Astrocyte (in vitro differentiated cells and primary cell): ENCODE measurements at regions not wholly inside any gene's neighbourhood (a gene's known extent, or its start where the extent isn't known, plus 50 kb on each side); places are given as distances from the start of the nearest gene placed in this dataset.

Source experiments
- DNase-seq: peaks from one replicate; pipeline ENCODE4 v3.0.0-alpha.2; 2010; ENCODE audit warnings: low read depth
- FAIRE-seq: peaks from 2 replicates; lab custom pipeline; 2011; peaks lifted over from hg19 to GRCh38; lab: Jason Lieb, UNC
- H2AFZ ChIP-seq: 2 replicates; pipeline ENCODE4 v1.6.0; 2012; ENCODE audit warnings: low read depth, low read length, inconsistent platforms
- H3K27ac ChIP-seq: 2 replicates; pipeline ENCODE4 v1.5.1; 2011; ENCODE audit warnings: low read depth, low read length, inconsistent platforms
- H3K27me3 ChIP-seq: 2 replicates; pipeline ENCODE4 v1.6.0; 2011; ENCODE audit warnings: low read length, inconsistent platforms; ENCODE audit not compliant: insufficient read depth
- H3K36me3 ChIP-seq: 2 replicates; pipeline ENCODE4 v1.5.1; 2011; ENCODE audit warnings: low read length, inconsistent platforms; ENCODE audit not compliant: insufficient read depth
- H3K4me1 ChIP-seq: 2 replicates; pipeline ENCODE4 v1.5.1; 2011; ENCODE audit warnings: low read length, inconsistent platforms; ENCODE audit not compliant: insufficient read depth
- H3K4me2 ChIP-seq: 2 replicates; pipeline ENCODE4 v1.6.0; 2012; ENCODE audit warnings: low read length, inconsistent platforms
- H3K4me3 ChIP-seq: 2 replicates; pipeline ENCODE4 v1.5.1; 2011; ENCODE audit warnings: low read depth, mild to moderate bottlenecking, low read length, inconsistent platforms; ENCODE audit not compliant: insufficient read depth
- H3K79me2 ChIP-seq: 2 replicates; pipeline ENCODE4 v1.6.0; 2012; ENCODE audit warnings: mild to moderate bottlenecking, low read length, inconsistent platforms; ENCODE audit not compliant: insufficient read depth
- H3K9ac ChIP-seq: 2 replicates; pipeline ENCODE4 v1.6.0; 2012; ENCODE audit warnings: mild to moderate bottlenecking, low read length, inconsistent platforms
- H3K9me3 ChIP-seq: 2 replicates; pipeline ENCODE4 v1.5.1; 2012; ENCODE audit warnings: low read depth, mild to moderate bottlenecking, low read length, inconsistent platforms; ENCODE audit not compliant: insufficient read depth
- H4K20me1 ChIP-seq: 2 replicates; pipeline ENCODE4 v1.6.0; 2012; ENCODE audit warnings: low read length, inconsistent platforms; ENCODE audit not compliant: insufficient read depth
- H3K27ac Mint-ChIP-seq: one replicate; pipeline ENCODE4 v1.8.0; 2021; ENCODE audit warnings: mild to moderate bottlenecking, mixed read lengths; ENCODE audit not compliant: unreplicated experiment
- H3K27me3 Mint-ChIP-seq: one replicate; pipeline ENCODE4 v1.8.0; 2021; ENCODE audit warnings: low read depth, mixed read lengths; ENCODE audit not compliant: unreplicated experiment
- H3K36me3 Mint-ChIP-seq: one replicate; pipeline ENCODE4 v1.8.0; 2021; ENCODE audit warnings: low read depth, mixed read lengths; ENCODE audit not compliant: unreplicated experiment
- H3K4me1 Mint-ChIP-seq: one replicate; pipeline ENCODE4 v1.8.0; 2021; ENCODE audit warnings: low read depth, mixed read lengths; ENCODE audit not compliant: unreplicated experiment
- H3K4me3 Mint-ChIP-seq: one replicate; pipeline ENCODE4 v1.8.0; 2021; ENCODE audit warnings: mild to moderate bottlenecking, moderate library complexity, mixed read lengths; ENCODE audit not compliant: unreplicated experiment
- H3K9me3 Mint-ChIP-seq: one replicate; pipeline ENCODE4 v1.8.0; 2021; ENCODE audit warnings: mild to moderate bottlenecking, mixed read lengths; ENCODE audit not compliant: unreplicated experiment
- CTCF ChIP-seq: IDR thresholded peaks from 2 replicates; pipeline ENCODE4 v1.5.1; 2011; ENCODE audit warnings: low read depth, mild to moderate bottlenecking, inconsistent platforms, low read length, moderate library complexity; ENCODE audit not compliant: insufficient read depth
- EZH2 ChIP-seq: IDR thresholded peaks from 2 replicates; pipeline ENCODE4 v1.6.1; 2012; ENCODE audit warnings: mild to moderate bottlenecking, low read length, inconsistent platforms; ENCODE audit not compliant: insufficient read depth

DNA sequence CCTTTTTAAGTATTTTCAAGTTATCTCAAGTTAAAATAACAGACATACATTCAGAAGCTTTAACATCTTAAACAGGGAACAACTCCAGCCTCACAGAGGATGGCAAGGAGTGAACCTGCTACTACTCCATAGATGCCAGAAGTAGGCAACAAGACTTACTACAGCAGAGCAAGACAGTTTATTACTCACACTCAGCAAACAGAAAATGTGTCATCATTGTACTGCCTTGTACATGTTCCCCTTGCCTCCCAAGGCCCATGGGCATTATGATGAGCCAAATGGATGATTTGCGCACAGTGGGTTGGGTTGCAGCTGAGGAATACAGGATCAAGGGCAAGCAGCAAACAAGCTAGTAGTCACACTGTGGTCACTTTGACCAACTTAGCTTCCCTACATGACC is 80.6 kb upstream of the VRK2 start:
- TF ChIP-seq EZH2 (no peak), CTCF (no peak)
- Histone ChIP-seq H3K9ac (no peak overlapping the region), H4K20me1 (no peaks in the 10 kb centered on the region), H3K4me1 (no peaks in the 10 kb centered on the region), H3K27ac (no peak overlapping the region), H2AFZ (no peak overlapping the region), H3K4me2 (no peak overlapping the region), H3K27me3 (no peaks in the 10 kb centered on the region), H3K79me2 (no peaks in the 10 kb centered on the region), H3K36me3 (no peaks in the 10 kb centered on the region), H3K9me3 (no peaks in the 10 kb centered on the region), H3K4me3 (no peak overlapping the region)
- DNase-seq (no peak), FAIRE-seq (no peak)
- Mint-ChIP-seq H3K27me3 (no peaks in the 10 kb centered on the region), H3K27ac (no peak overlapping the region), H3K36me3 (no peaks in the 10 kb centered on the region), H3K4me3 (no peak overlapping the region), H3K9me3 (no peaks in the 10 kb centered on the region), H3K4me1 (no peaks in the 10 kb centered on the region)

DNA sequence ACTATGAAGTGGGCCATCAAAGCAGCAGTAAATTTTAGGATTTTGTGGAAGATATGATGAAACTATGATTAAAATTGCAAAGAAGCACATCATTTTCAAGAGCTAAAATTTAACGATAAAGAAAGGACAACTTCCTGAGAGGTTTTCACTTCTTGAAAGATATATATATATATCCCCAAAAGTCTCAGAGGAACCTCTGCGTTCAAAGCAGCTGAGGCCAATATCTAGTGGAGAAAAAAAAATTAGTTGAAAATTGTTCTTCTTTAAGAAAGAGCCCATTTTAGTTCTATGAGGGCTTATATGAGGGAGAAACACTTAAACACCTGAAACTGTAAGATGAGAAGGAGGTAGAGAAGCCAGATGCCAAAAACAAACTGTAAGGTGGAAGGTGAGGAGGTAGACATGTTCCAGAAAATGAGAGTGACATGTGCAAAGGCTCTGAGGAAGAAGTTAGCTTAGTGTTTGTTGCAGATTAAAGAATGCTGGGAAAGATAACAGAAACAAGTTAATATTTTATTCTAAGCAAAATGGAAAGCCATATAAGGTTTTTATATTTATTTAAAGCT is 72.9 kb upstream of the VRK2 start:
- Mint-ChIP-seq H3K9me3 (no peaks in the 10 kb centered on the region), H3K27ac (no peak overlapping the region), H3K27me3 (no peaks in the 10 kb centered on the region), H3K4me1 (no peaks in the 10 kb centered on the region), H3K4me3 (no peak overlapping the region), H3K36me3 (no peaks in the 10 kb centered on the region)
- Histone ChIP-seq H3K9me3 (no peaks in the 10 kb centered on the region), H4K20me1 (no peaks in the 10 kb centered on the region), H3K27me3 (no peaks in the 10 kb centered on the region), H3K4me1 (no peaks in the 10 kb centered on the region), H2AFZ (no peak overlapping the region), H3K4me3 (no peak overlapping the region), H3K79me2 (no peaks in the 10 kb centered on the region), H3K4me2 (no peak overlapping the region), H3K27ac (no peak overlapping the region), H3K36me3 (no peaks in the 10 kb centered on the region), H3K9ac (no peak overlapping the region)
- DNase-seq (no peak), FAIRE-seq (no peak)
- TF ChIP-seq EZH2 = no peak
- TF ChIP-seq CTCF = no peak

DNA sequence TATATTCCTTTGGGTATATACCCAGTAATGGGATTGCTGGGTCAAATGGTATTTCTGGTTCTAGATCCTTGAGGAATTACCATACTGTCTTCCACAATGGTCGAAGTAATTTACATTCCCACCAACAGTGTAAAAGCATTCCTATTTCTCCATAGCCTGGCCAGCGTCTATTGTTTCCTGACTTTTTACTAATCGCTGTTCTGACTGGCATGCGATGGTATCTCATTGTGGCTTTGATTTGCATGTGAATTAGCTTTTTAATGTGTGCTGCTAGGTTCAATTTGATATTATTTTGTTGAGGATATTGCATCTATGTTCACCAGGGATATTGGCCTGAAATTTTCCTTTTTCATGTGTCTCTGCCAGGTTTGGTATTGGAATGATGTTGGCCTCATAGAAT is 67.4 kb upstream of the VRK2 start:
- Mint-ChIP-seq H3K4me1 (peaks cover 4% of the 10 kb centered on the region), H3K27ac (no peak overlapping the region), H3K9me3 (no peaks in the 10 kb centered on the region), H3K36me3 (no peaks in the 10 kb centered on the region), H3K27me3 (no peaks in the 10 kb centered on the region), H3K4me3 (no peak overlapping the region)
- Histone ChIP-seq H3K4me2 (no peak overlapping the region), H3K4me3 (no peak overlapping the region), H3K36me3 (no peaks in the 10 kb centered on the region), H4K20me1 (no peaks in the 10 kb centered on the region), H2AFZ (no peak overlapping the region), H3K9ac (no peak overlapping the region), H3K79me2 (no peaks in the 10 kb centered on the region), H3K4me1 (peaks cover 7% of the 10 kb centered on the region), H3K27ac (no peak overlapping the region), H3K9me3 (no peaks in the 10 kb centered on the region), H3K27me3 (no peaks in the 10 kb centered on the region)
- FAIRE-seq (no peak), DNase-seq (no peak)
- no peak for TF ChIP-seq EZH2
- no peak for TF ChIP-seq CTCF
